ENCODE measurements at regions not wholly inside any gene's neighbourhood (a gene's known extent, or its start where the extent isn't known, plus 50 kb on each side); places are given as distances from the start of the nearest gene placed in this dataset.

DNA sequence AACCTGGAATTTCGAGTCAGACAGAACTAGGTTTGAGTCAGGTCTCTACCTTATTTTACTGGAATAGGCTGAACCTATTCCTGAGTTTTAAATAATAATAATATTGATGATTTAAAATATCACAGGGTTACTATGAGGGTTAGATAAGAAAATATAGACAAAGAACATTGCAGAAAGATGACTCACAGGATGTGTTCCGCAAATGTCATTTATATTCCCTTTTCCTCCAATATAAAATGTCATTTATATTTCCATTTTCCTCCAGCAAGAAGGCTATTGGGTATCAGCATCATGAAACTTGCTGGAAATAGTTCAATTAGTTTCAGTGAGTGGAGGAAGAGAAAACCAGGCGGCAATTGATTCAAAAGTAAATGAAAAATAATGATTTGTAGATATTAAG, 163.9 kb upstream of the RASSF8 start:
- no peaks in the 10 kb centered on the region for H3K36me3 ChIP-seq (ENCODE audit: control insufficient read depth, insufficient read depth, low read length)
- H3K79me2 ChIP-seq: no peaks in the 10 kb centered on the region
- H3K9ac ChIP-seq: no peak overlapping the region
- no peak overlapping the region for H3K4me3 ChIP-seq (ENCODE audit: low read depth, low read length)
- no peaks in the 10 kb centered on the region for H3K9me3 ChIP-seq (ENCODE audit: control insufficient read depth, low read length)
- no peaks in the 10 kb centered on the region for H3K4me1 ChIP-seq
- TF ChIP-seq, protein P1, sequence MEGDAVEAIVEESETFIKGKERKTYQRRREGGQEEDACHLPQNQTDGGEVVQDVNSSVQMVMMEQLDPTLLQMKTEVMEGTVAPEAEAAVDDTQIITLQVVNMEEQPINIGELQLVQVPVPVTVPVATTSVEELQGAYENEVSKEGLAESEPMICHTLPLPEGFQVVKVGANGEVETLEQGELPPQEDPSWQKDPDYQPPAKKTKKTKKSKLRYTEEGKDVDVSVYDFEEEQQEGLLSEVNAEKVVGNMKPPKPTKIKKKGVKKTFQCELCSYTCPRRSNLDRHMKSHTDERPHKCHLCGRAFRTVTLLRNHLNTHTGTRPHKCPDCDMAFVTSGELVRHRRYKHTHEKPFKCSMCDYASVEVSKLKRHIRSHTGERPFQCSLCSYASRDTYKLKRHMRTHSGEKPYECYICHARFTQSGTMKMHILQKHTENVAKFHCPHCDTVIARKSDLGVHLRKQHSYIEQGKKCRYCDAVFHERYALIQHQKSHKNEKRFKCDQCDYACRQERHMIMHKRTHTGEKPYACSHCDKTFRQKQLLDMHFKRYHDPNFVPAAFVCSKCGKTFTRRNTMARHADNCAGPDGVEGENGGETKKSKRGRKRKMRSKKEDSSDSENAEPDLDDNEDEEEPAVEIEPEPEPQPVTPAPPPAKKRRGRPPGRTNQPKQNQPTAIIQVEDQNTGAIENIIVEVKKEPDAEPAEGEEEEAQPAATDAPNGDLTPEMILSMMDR (IDR thresholded peaks at IDR 0.05): no peak
- no peaks in the 10 kb centered on the region for H3K27me3 ChIP-seq (ENCODE audit: control insufficient read depth, insufficient read depth, low read length)
- H3K27ac ChIP-seq: no peak overlapping the region
- H2AFZ ChIP-seq: no peak overlapping the region
- H3K4me2 ChIP-seq (ENCODE audit: low read length): no peak overlapping the region

DNA sequence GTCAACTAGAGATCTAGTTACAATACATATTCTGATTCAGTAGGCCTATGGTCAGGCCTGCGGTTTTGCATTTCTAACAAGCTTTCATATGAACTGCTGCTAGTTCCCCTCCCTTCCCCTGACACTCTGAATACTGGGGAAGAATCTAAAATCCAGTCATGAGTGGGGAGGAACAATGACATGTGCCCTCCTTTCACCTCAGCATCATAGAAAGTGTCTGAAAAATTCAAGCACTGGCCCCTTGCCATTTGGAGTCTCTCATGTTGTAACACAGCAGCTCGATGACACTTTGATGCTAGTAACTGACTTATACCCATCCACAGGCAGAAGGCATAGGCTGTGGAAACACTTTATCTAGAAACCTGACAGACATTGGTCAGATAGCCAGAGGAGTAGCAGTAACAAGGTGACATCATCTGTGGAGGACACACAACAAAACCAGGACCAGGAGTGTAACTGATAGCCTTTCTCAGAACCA, 161.9 kb upstream of the RASSF8 start:
- Histone ChIP-seq H2AFZ (no peak overlapping the region), H3K4me2 (ENCODE audit: low read length) (no peak overlapping the region), H3K4me3 (ENCODE audit: low read depth, low read length) (no peak overlapping the region), H3K36me3 (ENCODE audit: control insufficient read depth, insufficient read depth, low read length) (no peaks in the 10 kb centered on the region), H3K9me3 (ENCODE audit: control insufficient read depth, low read length) (no peaks in the 10 kb centered on the region), H3K79me2 (no peaks in the 10 kb centered on the region), H3K27ac (no peak overlapping the region), H3K4me1 (no peaks in the 10 kb centered on the region), H3K9ac (no peak overlapping the region), H3K27me3 (ENCODE audit: control insufficient read depth, insufficient read depth, low read length) (no peaks in the 10 kb centered on the region)
- TF ChIP-seq, protein P1 (IDR thresholded peaks at IDR 0.05): no peak

DNA sequence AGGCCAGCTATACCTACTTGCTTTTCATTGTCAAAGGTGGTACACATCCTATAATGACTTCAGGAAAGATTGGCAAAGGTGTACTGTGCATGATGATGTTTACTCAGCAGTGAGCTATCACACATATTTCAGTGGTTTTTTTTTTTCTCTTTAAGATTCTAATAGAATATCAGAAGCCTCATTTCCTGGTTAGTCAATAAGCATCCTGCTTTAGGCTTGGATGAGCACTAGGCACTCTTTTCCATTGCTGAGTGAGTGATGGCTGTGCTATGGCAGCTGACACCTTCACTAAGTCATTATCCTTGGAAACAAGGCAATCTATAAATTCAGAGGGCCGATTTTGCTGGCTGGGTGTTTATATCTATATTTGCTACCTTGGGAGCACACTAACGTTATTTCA, 161.1 kb upstream of the RASSF8 start:
- H3K27me3 ChIP-seq (ENCODE audit: control insufficient read depth, insufficient read depth, low read length): no peaks in the 10 kb centered on the region
- no peak overlapping the region for H3K27ac ChIP-seq
- H3K4me2 ChIP-seq (ENCODE audit: low read length): no peak overlapping the region
- TF ChIP-seq, protein P1 (IDR thresholded peaks at IDR 0.05): no peak
- H3K36me3 ChIP-seq (ENCODE audit: control insufficient read depth, insufficient read depth, low read length): no peaks in the 10 kb centered on the region
- no peak overlapping the region for H2AFZ ChIP-seq
- H3K4me3 ChIP-seq (ENCODE audit: low read depth, low read length): no peak overlapping the region
- no peaks in the 10 kb centered on the region for H3K9me3 ChIP-seq (ENCODE audit: control insufficient read depth, low read length)
- no peaks in the 10 kb centered on the region for H3K4me1 ChIP-seq
- no peaks in the 10 kb centered on the region for H3K79me2 ChIP-seq
- H3K9ac ChIP-seq: no peak overlapping the region

GRCh38 chr12:25797949-25798348, 160.5 kb upstream of the RASSF8 start:
- Histone ChIP-seq H3K4me2 (ENCODE audit: low read length) (no peak overlapping the region), H3K4me3 (ENCODE audit: low read depth, low read length) (no peak overlapping the region), H3K27me3 (ENCODE audit: control insufficient read depth, insufficient read depth, low read length) (no peaks in the 10 kb centered on the region), H3K27ac (no peak overlapping the region), H3K36me3 (ENCODE audit: control insufficient read depth, insufficient read depth, low read length) (no peaks in the 10 kb centered on the region), H3K9ac (no peak overlapping the region), H3K79me2 (no peaks in the 10 kb centered on the region), H3K4me1 (no peaks in the 10 kb centered on the region), H2AFZ (no peak overlapping the region), H3K9me3 (ENCODE audit: control insufficient read depth, low read length) (no peaks in the 10 kb centered on the region)
- TF ChIP-seq, protein P1 (IDR thresholded peaks at IDR 0.05): no peak

DNA sequence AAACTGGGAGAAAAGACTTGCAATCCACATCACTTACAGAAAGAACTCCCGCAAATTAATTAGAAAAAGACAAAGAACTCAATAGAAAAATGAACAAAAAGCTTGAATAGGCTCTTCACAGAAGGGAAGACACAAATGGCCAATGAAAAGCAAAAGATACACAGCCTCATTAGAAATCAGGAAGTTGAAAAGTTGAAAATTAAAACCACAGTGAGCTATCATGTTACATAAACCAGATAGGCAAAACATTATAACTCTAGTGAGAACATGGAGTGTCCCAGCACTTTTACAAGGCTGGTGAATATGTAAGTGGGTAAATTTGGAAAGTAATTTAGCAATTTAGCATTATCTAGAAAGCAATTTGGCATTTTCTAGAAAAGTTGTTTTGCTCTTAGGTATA, 158.4 kb upstream of the RASSF8 start:
- no peak overlapping the region for H2AFZ ChIP-seq
- TF ChIP-seq, protein P1 (IDR thresholded peaks at IDR 0.05): no peak

More for the DNA sequence above, 158.4 kb upstream of the RASSF8 start:
- no peaks in the 10 kb centered on the region for H3K4me1 ChIP-seq
- H3K4me2 ChIP-seq (ENCODE audit: low read length): no peak overlapping the region
- no peaks in the 10 kb centered on the region for H3K79me2 ChIP-seq
- no peak overlapping the region for H3K4me3 ChIP-seq (ENCODE audit: low read depth, low read length)
- no peak overlapping the region for H3K9ac ChIP-seq
- no peak overlapping the region for H3K27ac ChIP-seq
- H3K27me3 ChIP-seq (ENCODE audit: control insufficient read depth, insufficient read depth, low read length): no peaks in the 10 kb centered on the region
- H3K9me3 ChIP-seq (ENCODE audit: control insufficient read depth, low read length): no peaks in the 10 kb centered on the region
- no peaks in the 10 kb centered on the region for H3K36me3 ChIP-seq (ENCODE audit: control insufficient read depth, insufficient read depth, low read length)
